Activated naive CD4-positive, alpha-beta T cell treated with anti-CD3 and anti-CD28 coated beads, Interleukin-2, amount 50 U/mL, for 24 hours (primary cell): ENCODE measurements at regions not wholly inside any gene's neighbourhood (a gene's known extent, or its start where the extent isn't known, plus 50 kb on each side); places are given as distances from the start of the nearest gene placed in this dataset.

Experiments
- H3K27ac Mint-ChIP-seq: one replicate; pipeline ENCODE4 v1.8.0; 2021; ENCODE audit warnings: mild to moderate bottlenecking, mixed read lengths
- H3K27me3 Mint-ChIP-seq: one replicate; pipeline ENCODE4 v1.8.0; 2021; ENCODE audit warnings: mixed read lengths
- H3K36me3 Mint-ChIP-seq: one replicate; pipeline ENCODE4 v1.8.0; 2021; ENCODE audit warnings: mixed read lengths
- H3K4me1 Mint-ChIP-seq: one replicate; pipeline ENCODE4 v1.8.0; 2021; ENCODE audit warnings: mixed read lengths
- H3K4me3 Mint-ChIP-seq: one replicate; pipeline ENCODE4 v1.8.0; 2021; ENCODE audit warnings: mild to moderate bottlenecking, mixed read lengths
- H3K9me3 Mint-ChIP-seq: one replicate; pipeline ENCODE4 v1.8.0; 2021; ENCODE audit warnings: mixed read lengths

- H3K9me3 Mint-ChIP-seq, result no peaks in the 10 kb centered on the region
- H3K4me1 Mint-ChIP-seq, result peaks cover 15% of the 10 kb centered on the region
- no peak overlapping the region for H3K4me3 Mint-ChIP-seq
- H3K36me3 Mint-ChIP-seq, result no peaks in the 10 kb centered on the region
- H3K27me3 Mint-ChIP-seq, result no peaks in the 10 kb centered on the region
- no peak overlapping the region for H3K27ac Mint-ChIP-seq
Measured at GRCh38 chr13:40456397-40456953, 210.0 kb downstream of the FOXO1 start.

DNA sequence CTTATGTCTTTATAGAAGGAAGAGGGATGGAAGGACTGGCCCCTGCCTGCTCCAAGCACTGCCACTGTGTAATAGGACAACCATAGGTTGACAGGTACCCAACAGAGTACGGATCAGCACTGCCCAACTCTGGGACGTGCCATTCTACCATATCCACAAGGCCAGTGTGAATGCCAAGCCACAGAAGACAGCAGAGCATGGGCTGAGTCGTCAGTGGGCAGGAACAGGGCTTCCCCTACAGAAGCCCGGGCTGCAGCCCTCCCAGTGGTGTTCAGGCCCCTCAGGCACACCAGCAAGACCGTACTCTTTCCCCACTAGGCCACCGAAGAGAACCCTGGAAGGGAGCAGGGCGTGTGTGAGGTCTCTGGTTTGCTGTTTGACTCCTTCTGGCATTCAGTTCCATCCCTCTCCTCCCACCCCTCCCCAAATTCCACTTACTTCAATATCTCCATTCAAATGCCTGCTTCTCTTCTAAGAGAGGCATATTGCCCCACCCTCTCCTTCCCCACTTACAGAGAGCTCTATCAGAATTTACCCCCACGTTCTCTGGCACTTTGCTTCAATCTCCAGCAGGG, 209.4 kb downstream of the FOXO1 start:
- Mint-ChIP-seq H3K4me1 (peaks cover 15% of the 10 kb centered on the region), H3K4me3 (no peak overlapping the region), H3K9me3 (no peaks in the 10 kb centered on the region), H3K36me3 (no peaks in the 10 kb centered on the region), H3K27me3 (no peaks in the 10 kb centered on the region), H3K27ac (no peak overlapping the region)

DNA sequence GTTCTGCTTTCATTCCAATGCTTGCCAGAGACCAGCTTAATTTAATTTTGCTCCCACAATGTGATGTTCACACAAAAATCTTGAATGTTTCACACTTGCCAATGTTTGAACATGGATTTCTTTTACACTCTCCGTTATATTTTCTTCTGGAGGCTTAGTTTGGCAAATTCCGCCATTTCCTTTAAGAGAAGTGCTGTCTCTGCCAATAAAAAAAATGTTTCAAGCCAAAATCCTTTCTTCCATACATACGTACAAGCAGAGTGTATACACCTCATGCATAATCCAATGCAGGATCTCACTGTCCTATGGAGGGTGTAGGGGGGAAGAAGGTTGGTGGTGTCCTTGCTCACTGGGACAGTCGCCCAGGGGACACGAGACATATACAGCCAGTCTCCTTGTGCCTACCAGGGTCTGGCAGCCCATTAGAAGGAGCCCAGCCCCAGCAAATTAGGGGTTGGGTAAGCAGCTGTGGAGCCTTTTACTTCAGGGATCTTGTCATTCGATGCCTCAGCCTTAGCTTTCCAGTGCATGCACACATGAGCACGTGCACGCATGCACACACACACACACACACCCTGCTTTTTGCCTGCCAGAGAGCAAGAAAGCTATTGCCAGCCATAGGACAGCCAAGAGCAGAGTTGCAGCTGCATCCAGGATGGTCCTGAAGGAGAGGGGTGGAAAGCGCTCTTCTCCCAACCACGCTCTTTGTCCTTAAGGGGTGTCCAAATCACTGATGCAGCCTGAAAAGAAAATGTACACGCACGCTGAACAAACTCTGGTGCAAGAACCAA, 208.3 kb downstream of the FOXO1 start:
- Mint-ChIP-seq H3K4me3 (no peak overlapping the region), H3K27me3 (no peaks in the 10 kb centered on the region), H3K4me1 (peaks cover 6% of the 10 kb centered on the region), H3K9me3 (no peaks in the 10 kb centered on the region), H3K27ac (no peak overlapping the region), H3K36me3 (no peaks in the 10 kb centered on the region)

GRCh38 chr13:40458720-40458990, 207.8 kb downstream of the FOXO1 start:
- H3K4me3 Mint-ChIP-seq, result no peak overlapping the region
- H3K27ac Mint-ChIP-seq, result no peak overlapping the region
- no peaks in the 10 kb centered on the region for H3K27me3 Mint-ChIP-seq
- no peaks in the 10 kb centered on the region for H3K36me3 Mint-ChIP-seq
- no peaks in the 10 kb centered on the region for H3K9me3 Mint-ChIP-seq
- H3K4me1 Mint-ChIP-seq, result peaks cover 8% of the 10 kb centered on the region

- Mint-ChIP-seq H3K4me3 (no peak overlapping the region), H3K27ac (no peak overlapping the region), H3K9me3 (no peaks in the 10 kb centered on the region), H3K36me3 (no peaks in the 10 kb centered on the region), H3K4me1 (peaks cover 8% of the 10 kb centered on the region), H3K27me3 (no peaks in the 10 kb centered on the region)
Measured at GRCh38 chr13:40460116-40460515, 206.3 kb downstream of the FOXO1 start.

GRCh38 chr13:40464337-40465014, 202.0 kb downstream of the FOXO1 start:
- H3K4me1 Mint-ChIP-seq, result peaks cover 3% of the 10 kb centered on the region
- H3K4me3 Mint-ChIP-seq, result no peak overlapping the region
- H3K36me3 Mint-ChIP-seq, result no peaks in the 10 kb centered on the region
- no peaks in the 10 kb centered on the region for H3K27me3 Mint-ChIP-seq
- no peak overlapping the region for H3K27ac Mint-ChIP-seq
- peaks cover 5% of the 10 kb centered on the region for H3K9me3 Mint-ChIP-seq

DNA sequence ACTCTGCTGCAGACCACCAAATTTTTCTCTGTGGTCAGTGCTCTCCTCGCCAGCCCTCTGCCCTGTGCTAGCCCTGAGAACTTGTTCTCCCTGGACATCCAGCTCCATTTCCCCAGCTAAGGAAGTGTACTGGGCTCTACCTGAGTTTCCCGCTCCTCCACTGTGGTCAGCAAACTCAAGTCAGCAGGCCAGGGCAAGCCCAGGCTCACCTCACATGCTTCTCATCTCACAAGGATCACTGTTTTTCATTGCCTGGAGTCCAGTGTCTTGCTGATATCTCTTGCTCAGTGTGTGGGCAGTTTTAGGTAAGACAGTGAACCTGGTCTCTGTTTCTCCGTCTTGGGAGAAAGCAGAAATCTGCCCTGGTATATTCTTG, 201.4 kb downstream of the FOXO1 start:
- peaks cover 5% of the 10 kb centered on the region for H3K9me3 Mint-ChIP-seq
- peaks cover 3% of the 10 kb centered on the region for H3K4me1 Mint-ChIP-seq

DNA sequence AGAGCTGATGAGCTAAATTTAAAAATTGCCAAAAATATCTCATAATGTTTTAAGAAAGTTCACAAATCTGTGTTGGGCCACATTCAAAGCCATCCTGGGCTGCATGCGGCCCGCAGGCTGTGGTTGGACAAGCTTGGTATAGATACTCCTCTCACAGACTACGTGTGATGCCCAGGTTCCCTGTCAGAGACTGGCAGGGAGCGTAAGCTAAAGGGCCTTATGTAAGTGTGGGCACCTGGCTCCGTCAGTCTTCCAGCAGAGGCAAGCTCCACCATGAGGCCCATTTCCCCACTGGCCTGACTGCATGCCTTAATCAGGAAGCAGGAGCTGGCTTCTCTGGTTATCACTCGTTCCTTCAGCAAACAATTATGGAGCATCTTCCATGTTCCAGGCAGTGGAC, 200.2 kb downstream of the FOXO1 start:
- Mint-ChIP-seq H3K4me1 (peaks cover 4% of the 10 kb centered on the region), H3K9me3 (peaks cover 5% of the 10 kb centered on the region), H3K4me3 (no peak overlapping the region), H3K27me3 (no peaks in the 10 kb centered on the region), H3K36me3 (no peaks in the 10 kb centered on the region), H3K27ac (no peak overlapping the region)

More for the DNA sequence above, 201.4 kb downstream of the FOXO1 start:
- Mint-ChIP-seq H3K27me3 (no peaks in the 10 kb centered on the region), H3K36me3 (no peaks in the 10 kb centered on the region), H3K4me3 (no peak overlapping the region), H3K27ac (no peak overlapping the region)

DNA sequence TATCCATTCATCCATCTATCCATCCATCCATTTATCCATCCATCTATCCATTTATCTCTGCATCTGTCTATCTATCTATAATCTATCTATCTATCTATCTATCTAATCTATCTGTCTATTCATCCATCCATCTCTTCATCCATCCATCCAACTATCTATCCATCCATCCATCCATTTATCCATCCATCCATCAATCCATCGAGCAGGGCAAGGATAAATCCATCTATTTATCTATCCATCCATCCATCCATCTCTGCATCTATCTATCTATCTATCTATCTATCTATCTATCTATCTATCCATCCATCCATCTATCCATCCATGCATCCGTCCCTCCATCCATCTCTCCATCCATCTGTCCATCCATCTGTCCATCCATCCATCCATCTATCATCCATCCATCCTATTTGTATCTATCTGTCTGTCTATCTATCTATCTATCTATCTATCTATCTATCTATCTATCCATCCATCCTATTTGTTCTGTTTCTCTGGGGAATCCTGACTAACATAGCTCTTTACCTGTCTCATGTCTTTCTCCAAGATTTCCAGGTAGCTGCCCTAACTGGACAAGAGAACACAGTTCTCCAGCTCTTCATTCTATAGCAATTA, 198.1 kb downstream of the FOXO1 start:
- Mint-ChIP-seq H3K36me3 (no peaks in the 10 kb centered on the region), H3K4me3 (no peak overlapping the region), H3K9me3 (peaks cover 5% of the 10 kb centered on the region), H3K27me3 (no peaks in the 10 kb centered on the region), H3K4me1 (peaks cover 7% of the 10 kb centered on the region), H3K27ac (no peak overlapping the region)

DNA sequence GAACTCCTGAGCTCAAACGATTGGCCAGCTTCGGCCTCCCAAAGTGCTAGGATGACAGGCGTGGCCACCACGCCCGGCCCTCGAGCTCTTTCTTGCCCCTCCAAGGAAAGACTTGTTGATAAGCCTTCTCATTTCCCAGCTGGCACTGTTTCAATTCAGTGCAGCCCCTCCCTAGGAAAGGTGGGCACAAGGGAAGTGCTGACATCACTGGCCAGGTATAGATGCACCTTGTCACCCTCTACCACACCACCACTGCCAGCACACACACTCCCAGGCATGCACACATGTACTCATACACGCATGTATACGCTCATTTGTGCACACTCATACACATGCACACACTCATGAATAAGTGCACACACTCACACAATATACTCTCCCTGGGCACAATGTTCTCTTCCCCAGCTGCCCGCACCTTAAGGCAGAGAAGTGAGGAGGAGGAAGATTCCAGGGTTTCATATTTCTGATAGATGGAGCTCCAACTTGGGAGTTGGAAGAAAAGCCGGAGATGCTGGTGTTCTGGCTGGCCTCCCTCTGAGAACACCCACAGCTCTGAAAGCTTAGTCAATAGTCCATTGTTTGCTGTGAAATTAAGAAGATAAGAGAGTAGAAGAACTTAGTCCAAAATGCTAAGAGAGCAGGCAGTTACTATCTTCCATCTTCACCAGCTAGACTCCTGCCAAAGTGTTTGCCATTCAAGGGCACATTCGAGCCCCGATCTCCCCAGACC, 196.7 kb downstream of the FOXO1 start:
- Mint-ChIP-seq H3K4me3 (no peak overlapping the region), H3K27me3 (no peaks in the 10 kb centered on the region), H3K9me3 (peaks cover 5% of the 10 kb centered on the region), H3K36me3 (no peaks in the 10 kb centered on the region), H3K4me1 (peaks cover 15% of the 10 kb centered on the region), H3K27ac (no peak overlapping the region)

DNA sequence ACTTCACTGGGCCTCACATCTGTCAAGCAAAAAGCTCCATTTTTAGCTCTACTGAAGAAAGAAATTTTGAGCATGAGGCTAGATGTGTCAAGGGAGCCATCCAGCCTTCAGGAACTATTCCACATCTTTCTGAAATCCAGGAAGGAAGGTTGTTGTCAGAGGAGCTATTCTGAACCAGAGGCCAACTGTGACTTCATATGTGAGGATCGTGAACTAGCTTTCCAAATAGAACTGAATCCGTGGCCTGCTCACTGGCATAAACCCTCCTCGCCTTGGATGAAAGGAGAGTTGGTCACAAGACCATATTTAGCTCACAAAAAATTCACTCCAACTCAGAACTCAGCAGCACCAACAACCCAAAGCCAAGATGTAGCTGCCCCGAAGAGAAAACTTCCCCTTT, 195.8 kb downstream of the FOXO1 start:
- no peak overlapping the region for H3K4me3 Mint-ChIP-seq
- no peaks in the 10 kb centered on the region for H3K27me3 Mint-ChIP-seq
- H3K36me3 Mint-ChIP-seq, result no peaks in the 10 kb centered on the region
- peaks cover 5% of the 10 kb centered on the region for H3K9me3 Mint-ChIP-seq
- H3K4me1 Mint-ChIP-seq, result peaks cover 22% of the 10 kb centered on the region
- H3K27ac Mint-ChIP-seq, result no peak overlapping the region

DNA sequence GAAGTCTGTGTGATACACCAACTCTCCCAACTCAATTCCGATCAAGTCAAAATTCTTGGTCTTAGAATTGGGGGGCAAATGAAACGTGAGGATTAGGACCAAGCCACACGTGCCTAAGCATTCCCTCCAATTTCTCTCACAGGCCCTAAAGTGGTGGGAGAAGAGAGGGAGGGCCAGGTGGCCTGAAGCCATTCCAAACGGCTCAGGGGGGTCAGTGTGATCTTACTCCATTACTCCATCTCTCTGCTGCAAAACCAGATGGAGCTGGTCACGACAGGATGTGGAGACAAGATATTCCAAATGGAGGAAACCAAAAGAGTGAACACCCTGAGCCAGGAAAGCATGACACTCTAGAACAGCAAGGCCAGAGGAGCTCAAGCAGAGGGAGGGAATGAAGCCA, 195.4 kb downstream of the FOXO1 start:
- H3K4me3 Mint-ChIP-seq, result no peak overlapping the region
- peaks cover 5% of the 10 kb centered on the region for H3K9me3 Mint-ChIP-seq
- H3K27me3 Mint-ChIP-seq, result no peaks in the 10 kb centered on the region
- H3K36me3 Mint-ChIP-seq, result no peaks in the 10 kb centered on the region
- H3K27ac Mint-ChIP-seq, result no peak overlapping the region
- peaks cover 26% of the 10 kb centered on the region for H3K4me1 Mint-ChIP-seq

GRCh38 chr13:40471911-40472310, 194.5 kb downstream of the FOXO1 start:
- peaks cover 31% of the 10 kb centered on the region for H3K4me1 Mint-ChIP-seq
- no peaks in the 10 kb centered on the region for H3K27me3 Mint-ChIP-seq
- H3K4me3 Mint-ChIP-seq, result no peak overlapping the region
- peaks cover 5% of the 10 kb centered on the region for H3K9me3 Mint-ChIP-seq
- H3K36me3 Mint-ChIP-seq, result no peaks in the 10 kb centered on the region
- H3K27ac Mint-ChIP-seq, result no peak overlapping the region

GRCh38 chr13:40472427-40473220, 193.8 kb downstream of the FOXO1 start:
- H3K27ac Mint-ChIP-seq, result no peak overlapping the region
- H3K36me3 Mint-ChIP-seq, result no peaks in the 10 kb centered on the region
- peaks cover 5% of the 10 kb centered on the region for H3K9me3 Mint-ChIP-seq
- H3K27me3 Mint-ChIP-seq, result no peaks in the 10 kb centered on the region
- peaks cover 34% of the 10 kb centered on the region for H3K4me1 Mint-ChIP-seq
- H3K4me3 Mint-ChIP-seq, result no peak overlapping the region

GRCh38 chr13:40475617-40476016, 190.8 kb downstream of the FOXO1 start:
- peaks cover 53% of the 10 kb centered on the region for H3K4me1 Mint-ChIP-seq
- H3K27ac Mint-ChIP-seq, result no peak overlapping the region
- H3K36me3 Mint-ChIP-seq, result no peaks in the 10 kb centered on the region
- H3K4me3 Mint-ChIP-seq, result no peak overlapping the region
- H3K9me3 Mint-ChIP-seq, result no peaks in the 10 kb centered on the region
- H3K27me3 Mint-ChIP-seq, result no peaks in the 10 kb centered on the region
